Transverse colon (tissue), 4 donors: ENCODE measurements at regions not wholly inside any gene's neighbourhood (a gene's known extent, or its start where the extent isn't known, plus 50 kb on each side); places are given as distances from the start of the nearest gene placed in this dataset.

Experiments
- CTCF ChIP-seq, 5 experiments: fragments of 200-600 bp in 3 of 5; fragments of 450-650 bp in 2 of 5; sonication (generic) in 3 of 5; IDR thresholded peaks; 1 replicate in 2 of 5; 2 replicates in 3 of 5; pipeline ENCODE4 v1.5.1; 2016 to 2017; ENCODE audit warnings: antibody characterized with exemption in 5 of 5, inconsistent platforms in 3 of 5, mild to moderate bottlenecking in 2 of 5, moderate library complexity in 1 of 5
- EP300 ChIP-seq: sonication (generic); formaldehyde crosslinking; IDR thresholded peaks from one replicate; pipeline ENCODE4 v1.6.1; 2017; ENCODE audit warnings: antibody characterized with exemption, low read depth
- POLR2A ChIP-seq: fragments of 450-650 bp; IDR thresholded peaks from one replicate; pipeline ENCODE4 v1.6.1; 2016; ENCODE audit warnings: antibody characterized with exemption, mild to moderate bottlenecking, moderate library complexity
- POLR2AphosphoS5 ChIP-seq, 3 donors: sonication (generic); formaldehyde crosslinking; IDR thresholded peaks; one replicate each; pipeline ENCODE4 v1.6.1; 2016; ENCODE audit warnings: antibody characterized with exemption in 3 of 3

- TF ChIP-seq EP300 (no peak), POLR2A (no peak), CTCF (IDR thresholded peaks at IDR 0.05) (no peak), POLR2AphosphoS5 (IDR thresholded peaks at IDR 0.05) (no peak)
These were observed 78.8 kb downstream of the PTCHD4 start for GRCh38 chr6:48032151-48032550.
